SK-N-MC (cell line): ENCODE measurements at regions not wholly inside any gene's neighbourhood (a gene's known extent, or its start where the extent isn't known, plus 50 kb on each side); places are given as distances from the start of the nearest gene placed in this dataset.

ENCODE experiments used
- EZH2 ChIP-seq: fragments of 200-600 bp; sonication (generic); IDR thresholded peaks from one replicate; pipeline ENCODE4 v1.6.1; 2017; ENCODE audit warnings: antibody characterized with exemption
- FOXP2 ChIP-seq: optimal IDR thresholded peaks from 2 replicates; pipeline ENCODE3; 2011; ENCODE audit warnings: mild to moderate bottlenecking, moderate library complexity; ENCODE audit not compliant: insufficient read depth; ENCODE audit errors: extremely low read length, control extremely low read depth
- POLR2AphosphoS5 ChIP-seq: IDR thresholded peaks from 2 replicates; pipeline ENCODE4 v1.6.1; 2012; ENCODE audit warnings: mild to moderate bottlenecking, low read depth, low read length, borderline replicate concordance

GRCh38 chr3:107904536-107905066 lies 186.2 kb downstream of the CD47 start:
- TF ChIP-seq POLR2AphosphoS5 (no peak), FOXP2 (no peak), EZH2 (no peak)
